K562 (cell line): ENCODE measurements at regions not wholly inside any gene's neighbourhood (a gene's known extent, or its start where the extent isn't known, plus 50 kb on each side); places are given as distances from the start of the nearest gene placed in this dataset.

Source experiments
- ATAC-seq: fragments of 200-7000 bp; cut with Tn5 transposase; 3 replicates; pipeline ENCODE4 v1.9.1; 2020; ENCODE audit warnings: moderate library complexity
- BruUV-seq: library from RNA; stranded (reverse); fragments of 400-500 nt; replicated peaks from 2 replicates; lab custom pipeline; 2021; lab: Mats Ljungman, UMichigan
- CTCF ChIA-PET: fragments of 300-600 bp; formaldehyde crosslinking; extraction: SDS; loops from one replicate; lab custom pipeline; 2021; ENCODE audit warnings: low intra/inter-chr PET ratio; lab: Yijun Ruan, JAX
- POLR2A ChIA-PET: fragments of 300-600, 350-650 bp; sonication (Branson Sonifier 250); formaldehyde crosslinking; extraction: SDS; loops from one replicate; lab custom pipeline; 2021; ENCODE audit warnings: antibody characterized with exemption, inconsistent platforms; lab: Yijun Ruan, JAX
- DNase-seq, 4 experiments: peaks; one replicate each; pipeline versions ENCODE4 v3.0.0 to v3.0.0-alpha.2; 2011 to 2018; ENCODE audit warnings: low spot score in 3 of 4, mixed read lengths in 3 of 4; ENCODE audit errors: extremely low read depth in 1 of 4
- FAIRE-seq: peaks from 2 replicates; lab custom pipeline; 2011; peaks lifted over from hg19 to GRCh38; lab: Jason Lieb, UNC
- H2AFZ ChIP-seq: 2 replicates; pipeline ENCODE4 v1.6.0; 2011; ENCODE audit warnings: low read depth, low read length, control low read depth, inconsistent platforms
- H3K27ac ChIP-seq: fragments of 200-600 bp; 3 replicates; pipeline ENCODE4 v1.8.0; 2011; ENCODE audit warnings: low read depth, mild to moderate bottlenecking, control low read depth, inconsistent platforms, low read length, moderate library complexity, mixed read lengths; ENCODE audit errors: extremely low read depth
- H3K27me3 ChIP-seq, 2 experiments: fragments of 300-600 bp in 1 of 2; 2 replicates in 1 of 2; 3 replicates in 1 of 2; pipeline versions ENCODE4 v1.6.0 to v1.8.0; 2011; ENCODE audit warnings: inconsistent platforms in 2 of 2, low read length in 2 of 2, mild to moderate bottlenecking in 1 of 2, mixed read lengths in 1 of 2, moderate library complexity in 1 of 2; ENCODE audit not compliant: control insufficient read depth in 2 of 2, insufficient read depth in 2 of 2
- H3K36me3 ChIP-seq: fragments of 300-600 bp; 3 replicates; pipeline ENCODE4 v1.8.0; 2011; ENCODE audit warnings: mild to moderate bottlenecking, low read length, inconsistent platforms; ENCODE audit not compliant: control insufficient read depth, insufficient read depth
- H3K4me1 ChIP-seq, 2 experiments: fragments of 200-600 bp in 1 of 2; replicated peaks in 1 of 2; 2 replicates in 1 of 2; 3 replicates in 1 of 2; pipeline versions ENCODE4 v1.5.1 to v1.8.0; 2011; ENCODE audit warnings: inconsistent platforms in 2 of 2, low read length in 2 of 2, mild to moderate bottlenecking in 1 of 2, mixed read lengths in 1 of 2, moderate library complexity in 1 of 2; ENCODE audit not compliant: control insufficient read depth in 2 of 2, insufficient read depth in 2 of 2
- H3K4me2 ChIP-seq: 2 replicates; pipeline ENCODE4 v1.6.1; 2011; ENCODE audit warnings: low read length, control low read depth, inconsistent platforms, mixed read lengths; ENCODE audit not compliant: insufficient read depth
- H3K4me3 ChIP-seq: fragments of 200-600 bp; sonication (generic), shearing (Covaris generic); 2 replicates; pipeline ENCODE4 v1.5.1; 2016; ENCODE audit warnings: control low read depth, inconsistent platforms
- H3K79me2 ChIP-seq: fragments of 200-600 bp; 3 replicates; pipeline ENCODE4 v1.8.0; 2011; ENCODE audit warnings: low read length, inconsistent platforms; ENCODE audit not compliant: control insufficient read depth, insufficient read depth
- H3K9ac ChIP-seq, 2 experiments: 2 replicates each; pipeline versions ENCODE4 v1.6.0 to v1.6.1; 2011; ENCODE audit warnings: low read depth in 2 of 2, low read length in 2 of 2, control low read depth in 1 of 2, inconsistent platforms in 1 of 2, mild to moderate bottlenecking in 1 of 2, mixed read lengths in 1 of 2; ENCODE audit not compliant: insufficient read depth in 1 of 2
- H3K9me1 ChIP-seq: one replicate; pipeline ENCODE4 v1.6.0; 2011; ENCODE audit warnings: inconsistent platforms, mild to moderate bottlenecking, low read length, moderate library complexity; ENCODE audit not compliant: control insufficient read depth, insufficient read depth
- H3K9me3 ChIP-seq: replicated peaks from 2 replicates; pipeline ENCODE4 v1.5.1; 2011; ENCODE audit warnings: low read depth, low read length, inconsistent platforms; ENCODE audit not compliant: control insufficient read depth, insufficient read depth
- H4K20me1 ChIP-seq: replicated peaks from 2 replicates; pipeline ENCODE4 v1.6.1; 2011; ENCODE audit warnings: low read length, inconsistent platforms, mixed read lengths; ENCODE audit not compliant: control insufficient read depth, insufficient read depth
- ATF1 ChIP-seq, 2 experiments: fragments of 450-650 bp in 1 of 2; IDR thresholded peaks; 2 replicates each; pipeline ENCODE4 v1.6.1; 2016; ENCODE audit warnings: missing compliant biosample characterization in 1 of 2, missing genetic modification characterization in 1 of 2
- CCNT2 ChIP-seq: IDR thresholded peaks from 2 replicates; pipeline ENCODE4 v1.6.1; 2011; ENCODE audit warnings: borderline replicate concordance, low read depth, mild to moderate bottlenecking, moderate library complexity, mixed read lengths, low read length; ENCODE audit not compliant: insufficient read length; ENCODE audit errors: extremely low read depth
- CHD4 ChIP-seq: fragments of 200-600 bp; sonication (generic); IDR thresholded peaks from 3 replicates; pipeline ENCODE4 v1.6.1; 2012; ENCODE audit warnings: low read depth, mild to moderate bottlenecking, mixed read lengths, low read length, inconsistent platforms; ENCODE audit not compliant: insufficient read depth, insufficient replicate concordance, poor library complexity, severe bottlenecking
- JUND ChIP-seq, 2 experiments: IDR thresholded peaks; 2 replicates in 1 of 2; 3 replicates in 1 of 2; pipeline ENCODE4 v1.6.1; 2011; ENCODE audit warnings: borderline replicate concordance in 2 of 2, low read depth in 2 of 2, low read length in 2 of 2, improper control_type of control experiment in 1 of 2, missing biosample characterization in 1 of 2, missing genetic modification characterization in 1 of 2, missing genetic modification reagents in 1 of 2
- MAFK ChIP-seq: IDR thresholded peaks from 2 replicates; pipeline ENCODE4 v1.6.1; 2011; ENCODE audit warnings: low read length, improper control_type of control experiment
- NCOA1 ChIP-seq: fragments of 450-650 bp; IDR thresholded peaks from 2 replicates; pipeline ENCODE4 v1.6.1; 2016; ENCODE audit warnings: low read depth
- NFIX ChIP-seq: fragments of 250-450 bp; sonication (Bioruptor Pico); IDR thresholded peaks from 2 replicates; pipeline ENCODE4 v1.4.0; 2020; ENCODE audit warnings: low read depth, mild to moderate bottlenecking, moderate library complexity
- RUNX1 ChIP-seq: sonication (generic); IDR thresholded peaks from 2 replicates; pipeline ENCODE4 v1.6.1; 2016; ENCODE audit warnings: antibody characterized with exemption, low read depth
- SLC30A9 ChIP-seq: fragments of 250-450 bp; sonication (Bioruptor Pico); IDR thresholded peaks from 2 replicates; pipeline ENCODE4 v1.8.0; 2022; ENCODE audit warnings: mild to moderate bottlenecking, moderate library complexity
- SP1 ChIP-seq: sonication (generic); formaldehyde crosslinking; IDR thresholded peaks from 2 replicates; pipeline ENCODE4 v1.8.1; 2022; ENCODE audit warnings: mild to moderate bottlenecking, missing genetic modification reagents
- TARDBP ChIP-seq: fragments of 450-650 bp; IDR thresholded peaks from 2 replicates; pipeline ENCODE4 v1.6.1; 2016
- ZNF165 ChIP-seq: fragments of 250-450 bp; sonication (Bioruptor Pico); IDR thresholded peaks from 2 replicates; pipeline ENCODE4 v1.4.0; 2020; ENCODE audit warnings: borderline replicate concordance
- ZNF384 ChIP-seq: IDR thresholded peaks from 2 replicates; pipeline ENCODE4 v1.6.1; 2012; ENCODE audit warnings: low read depth, low read length, improper control_type of control experiment
- WGBS: fragments of 100-300 bp; shearing (Covaris generic); methylation state at CpG from one replicate; pipeline ENCODE4 v1.1.6; 2016; ENCODE audit warnings: low coverage, mixed read lengths; ENCODE audit not compliant: insufficient coverage; ENCODE audit errors: missing lambda C conversion rate; 5-methylcytosine and 5-hydroxymethylcytosine counted together
- in situ Hi-C: fragments of 300-500 bp; cut with MboI; formaldehyde crosslinking; loops from 4 replicates; pipeline ENCODE4 v1.15.0; 2018; ENCODE audit warnings: inconsistent platforms, mixed read lengths
- intact Hi-C: fragments of 100-400 bp; cut with micrococcal nuclease; formaldehyde crosslinking; loops from 2 replicates; pipeline ENCODE4 v1.14.2; 2022

DNA sequence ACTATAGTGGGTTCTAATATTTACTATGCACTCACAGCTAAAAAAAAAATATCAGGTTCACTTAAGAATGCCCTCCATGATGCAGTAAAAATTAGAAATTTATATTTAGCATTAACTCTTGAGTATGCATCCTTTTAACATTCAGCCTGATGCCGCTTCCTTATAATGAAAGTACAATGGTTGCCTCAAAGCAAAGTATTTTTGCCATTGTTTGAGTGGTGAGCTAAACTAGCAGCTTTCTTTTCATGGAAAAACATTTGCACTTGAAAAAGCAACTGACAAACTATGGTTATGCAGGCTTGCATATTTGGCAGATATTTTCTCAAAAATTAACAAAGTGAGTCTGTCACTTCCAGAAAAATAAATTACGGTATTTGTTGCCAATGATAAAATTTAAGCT, 188.6 kb downstream of the SLC6A15 start:
- no peaks in the 10 kb centered on the region; the same call in 1 of the 2 replicates for H3K9me3 ChIP-seq
- no peak overlapping the region for H3K27ac ChIP-seq
- no peaks in the 10 kb centered on the region for H4K20me1 ChIP-seq
- no peak for ATAC-seq
- H3K4me1 ChIP-seq = no peaks in the 10 kb centered on the region
- no peaks in the 10 kb centered on the region for H3K27me3 ChIP-seq
- H3K79me2 ChIP-seq = no peaks in the 10 kb centered on the region
- intact Hi-C loops = no loop called here
- H3K4me3 ChIP-seq = no peak overlapping the region
- no peak overlapping the region for H3K4me2 ChIP-seq
- no peak for FAIRE-seq
- no peaks in the 10 kb centered on the region for H3K9me1 ChIP-seq
- no peak for DNase-seq
- CTCF ChIA-PET = no interaction called here
- in situ Hi-C loops = no loop called here
- no peaks in the 10 kb centered on the region for H3K36me3 ChIP-seq
- no peak overlapping the region for H2AFZ ChIP-seq
- no TSS peak for BruUV-seq
- 0% methylated on average over 2 of the region's 2 CpGs for WGBS
- POLR2A ChIA-PET = no interaction called here
- TF ChIP-seq RUNX1 (no peak), ZNF165 (CRISPR knock-in tag) (no peak), CHD4 (no peak), ZNF384 (no peak), CCNT2 (no peak), SLC30A9 (CRISPR knock-in tag) (no peak), TARDBP (no peak), ATF1 (CRISPR knock-in tag; IDR thresholded peaks at IDR 0.05) (no peak), ATF1 (tag; IDR thresholded peaks at IDR 0.05) (no peak), NFIX (CRISPR knock-in tag) (no peak), JUND (IDR thresholded peaks at IDR 0.05; ENCODE audit: borderline replicate concordance, low read depth, low read length) (no peak), JUND (tag; IDR thresholded peaks at IDR 0.05; ENCODE audit: borderline replicate concordance, low read depth, low read length) (no peak), MAFK (no peak), SP1 (CRISPR knock-in tag) (no peak), NCOA1 (no peak)
- no peak overlapping the region for H3K9ac ChIP-seq
